NT2/D1 (cell line): ENCODE measurements at regions not wholly inside any gene's neighbourhood (a gene's known extent, or its start where the extent isn't known, plus 50 kb on each side); places are given as distances from the start of the nearest gene placed in this dataset.

Source experiments
- YY1 ChIP-seq: IDR thresholded peaks from 2 replicates; pipeline ENCODE4 v1.6.1; 2011; ENCODE audit not compliant: insufficient read length, insufficient read depth
- ZNF274 ChIP-seq: IDR thresholded peaks from 2 replicates; pipeline ENCODE4 v1.6.1; 2011; ENCODE audit warnings: mild to moderate bottlenecking, low read depth, low read length

DNA sequence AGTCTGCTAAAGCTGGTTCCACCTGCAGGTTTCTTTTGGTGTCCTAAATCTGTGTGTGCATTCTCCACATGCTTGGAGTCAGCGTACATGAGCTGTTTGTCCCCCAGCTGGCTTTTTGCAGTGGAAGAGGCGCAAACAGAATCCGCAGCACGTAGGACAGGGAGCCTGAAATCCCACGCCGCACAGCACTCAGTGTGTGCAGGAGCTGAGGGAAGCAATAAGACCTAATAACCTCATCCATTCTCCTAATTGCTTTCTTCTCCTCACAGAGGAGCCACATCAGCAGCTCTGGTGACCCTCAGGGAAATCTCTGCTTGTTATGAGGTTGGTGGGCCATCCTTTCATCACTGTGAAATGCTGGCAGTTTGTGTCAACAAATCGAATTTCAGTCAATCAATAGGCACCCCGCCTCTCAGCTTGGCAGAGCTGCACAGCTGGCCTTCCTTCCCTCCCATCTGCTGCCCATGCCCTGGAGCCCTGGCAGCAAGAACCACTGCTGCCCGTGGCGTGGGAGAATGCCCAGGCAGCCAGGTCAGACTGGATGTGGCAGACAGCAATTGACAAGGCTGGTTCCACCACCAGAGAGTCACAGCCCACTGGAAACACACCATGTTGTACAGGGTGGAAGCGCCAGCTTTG lies 136.7 kb downstream of the ZDHHC20 start:
- TF ChIP-seq ZNF274: no peak
- no peak for TF ChIP-seq YY1
